Endothelial cell of umbilical vein (primary cell): ENCODE measurements at regions not wholly inside any gene's neighbourhood (a gene's known extent, or its start where the extent isn't known, plus 50 kb on each side); places are given as distances from the start of the nearest gene placed in this dataset.

ENCODE experiments used
- CTCF ChIP-seq, 2 donors: IDR thresholded peaks; 1 replicate in 1 of 2; 2 replicates in 1 of 2; pipeline ENCODE4 v1.5.1; 2011; ENCODE audit warnings: low read length in 2 of 2, mild to moderate bottlenecking in 2 of 2, moderate library complexity in 2 of 2, control low read depth in 1 of 2, inconsistent platforms in 1 of 2, low read depth in 1 of 2; ENCODE audit not compliant: insufficient read depth in 1 of 2; ENCODE audit errors: extremely low read depth in 1 of 2
- EZH2 ChIP-seq: IDR thresholded peaks from 2 replicates; pipeline ENCODE4 v1.6.1; 2012; ENCODE audit warnings: borderline replicate concordance, low read depth, mild to moderate bottlenecking, moderate library complexity, low read length, inconsistent platforms; ENCODE audit not compliant: severe bottlenecking
- JUN ChIP-seq: IDR thresholded peaks from 2 replicates; pipeline ENCODE4 v1.6.1; 2011; ENCODE audit warnings: borderline replicate concordance, low read depth; ENCODE audit not compliant: insufficient read length, insufficient read depth
- MAX ChIP-seq: IDR thresholded peaks from 2 replicates; pipeline ENCODE4 v1.6.1; 2011; ENCODE audit not compliant: insufficient read depth, insufficient read length
- POLR2A ChIP-seq: IDR thresholded peaks from 2 replicates; pipeline ENCODE4 v1.6.1; 2012; ENCODE audit warnings: low read depth, mild to moderate bottlenecking, control low read depth, low read length
- POLR2AphosphoS5 ChIP-seq: IDR thresholded peaks from 2 replicates; pipeline ENCODE4 v1.6.1; 2012; ENCODE audit warnings: low read depth, mild to moderate bottlenecking, control low read depth, low read length, moderate library complexity; ENCODE audit not compliant: insufficient read depth

GRCh38 chr12:28700161-28700560 is 448.9 kb upstream of the FAR2 start:
- TF ChIP-seq CTCF (IDR thresholded peaks at IDR 0.05; ENCODE audit: extremely low read depth in 1 of 2, insufficient read depth in 1 of 2, low read depth in 1 of 2, low read length in 2 of 2) (no peak), EZH2 (no peak), POLR2AphosphoS5 (no peak), POLR2A (no peak), JUN (no peak), MAX (no peak)
